Activated naive CD8-positive, alpha-beta T cell treated with anti-CD3 and anti-CD28 coated beads for 36 hours (primary cell): ENCODE measurements at regions not wholly inside any gene's neighbourhood (a gene's known extent, or its start where the extent isn't known, plus 50 kb on each side); places are given as distances from the start of the nearest gene placed in this dataset.
"Not testable (repeated sequence)": the region's sequence is repeated elsewhere in the genome, so short reads cannot be mapped to it uniquely, and the experiment has no call there.

Experiments used
- DNase-seq: peaks from one replicate; pipeline ENCODE4 v3.0.0; 2021
- H3K27ac Mint-ChIP-seq: one replicate; pipeline ENCODE4 v1.8.0; 2022; ENCODE audit warnings: mild to moderate bottlenecking, moderate library complexity, mixed read lengths
- H3K27me3 Mint-ChIP-seq: one replicate; pipeline ENCODE4 v1.8.0; 2022; ENCODE audit warnings: mild to moderate bottlenecking, mixed read lengths
- H3K36me3 Mint-ChIP-seq: one replicate; pipeline ENCODE4 v1.8.0; 2021; ENCODE audit warnings: mild to moderate bottlenecking, mixed read lengths
- H3K4me1 Mint-ChIP-seq: one replicate; pipeline ENCODE4 v1.8.0; 2021; ENCODE audit warnings: mixed read lengths
- H3K4me3 Mint-ChIP-seq: one replicate; pipeline ENCODE4 v1.8.0; 2022; ENCODE audit warnings: mild to moderate bottlenecking, moderate library complexity, mixed read lengths
- H3K9me3 Mint-ChIP-seq: one replicate; pipeline ENCODE4 v1.8.0; 2022; ENCODE audit warnings: mixed read lengths

DNA sequence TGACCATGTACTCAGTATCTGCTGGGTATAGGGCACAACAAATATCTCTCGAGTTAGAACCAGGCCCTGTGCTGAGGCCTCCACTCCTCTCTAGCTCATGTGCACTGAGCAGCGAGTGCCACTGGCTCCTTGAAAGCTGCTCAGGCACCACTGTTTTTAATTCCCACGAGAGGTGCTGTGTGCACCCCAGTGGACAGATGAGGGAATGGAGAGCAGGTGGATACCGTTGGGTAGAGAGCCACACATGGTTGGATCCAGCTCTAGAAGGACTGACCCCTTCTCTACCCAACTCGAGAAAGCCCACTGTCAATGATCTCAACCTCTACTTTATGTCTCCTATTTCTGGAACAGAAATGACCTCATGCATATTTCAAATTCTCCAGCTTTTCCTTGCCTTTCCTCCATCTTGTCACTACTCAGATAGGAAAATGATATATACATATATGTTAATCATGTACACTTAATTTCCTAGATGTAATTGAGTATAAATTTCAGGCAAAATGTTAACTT, 66.6 kb upstream of the SOX11 start:
- H3K4me3 Mint-ChIP-seq, H3K4me1 Mint-ChIP-seq, H3K9me3 Mint-ChIP-seq, H3K27me3 Mint-ChIP-seq, H3K36me3 Mint-ChIP-seq, H3K27ac Mint-ChIP-seq, DNase-seq: not testable (repeated sequence)

DNA sequence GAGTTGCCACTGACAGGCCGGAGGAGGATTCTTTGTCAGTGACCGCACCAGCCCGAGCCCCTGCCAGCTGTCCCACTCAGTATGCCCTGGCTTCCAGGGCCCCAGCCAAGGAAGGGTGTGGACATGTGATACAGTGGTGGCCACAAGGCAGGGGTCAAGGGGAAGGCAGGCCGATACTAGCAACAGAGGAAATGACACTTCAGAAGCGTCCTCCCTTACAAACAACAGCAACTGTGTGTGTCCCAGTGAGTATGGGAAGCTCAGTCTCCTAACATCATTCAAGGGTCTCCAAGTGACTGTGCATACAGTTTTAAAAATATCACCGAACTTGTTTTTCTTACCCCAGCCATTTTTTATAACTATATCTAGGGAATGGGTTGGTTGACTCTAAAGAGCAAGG, 63.7 kb upstream of the SOX11 start:
- H3K36me3 Mint-ChIP-seq, H3K27me3 Mint-ChIP-seq, H3K4me3 Mint-ChIP-seq, DNase-seq, H3K9me3 Mint-ChIP-seq, H3K4me1 Mint-ChIP-seq, H3K27ac Mint-ChIP-seq: not testable (repeated sequence)

DNA sequence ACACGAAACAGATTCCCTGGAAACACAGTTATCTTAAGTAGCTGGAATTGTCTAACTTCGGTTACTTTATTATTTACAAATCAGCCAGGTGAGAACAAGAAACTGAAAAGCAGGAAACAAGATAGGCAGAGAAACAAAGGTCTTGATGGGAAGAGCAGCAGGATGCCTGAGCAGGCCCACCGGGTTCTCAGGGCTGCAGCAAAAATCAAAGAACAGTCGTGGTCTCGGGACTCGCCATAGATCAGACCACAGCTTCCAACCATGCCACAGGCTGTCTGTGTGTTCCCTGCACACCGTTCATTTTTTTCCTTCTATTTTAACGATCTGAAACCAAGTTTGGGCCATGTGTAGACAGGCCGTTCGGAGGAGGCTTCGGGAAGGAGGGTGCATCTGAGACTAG, 62.7 kb upstream of the SOX11 start:
- not testable (repeated sequence) for H3K27ac Mint-ChIP-seq

DNA sequence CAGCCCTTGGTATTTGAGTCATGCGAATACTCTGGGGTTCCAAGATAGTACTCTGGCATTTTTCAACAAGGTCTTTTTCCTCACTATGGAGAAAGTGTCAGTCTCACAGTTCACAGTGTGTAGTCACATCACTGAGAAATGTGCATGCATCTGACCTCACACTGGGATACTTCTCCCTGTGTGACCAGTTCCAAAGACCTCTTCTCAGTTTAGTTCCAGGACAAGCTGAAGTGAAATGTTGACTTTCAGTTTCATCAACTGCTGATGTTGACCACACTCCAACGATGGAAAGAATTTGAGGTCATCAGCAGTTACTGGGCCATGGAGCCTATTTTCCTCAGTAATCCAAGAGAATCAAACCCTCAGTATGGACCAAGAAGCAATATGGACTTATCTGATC, 55.1 kb upstream of the SOX11 start:
- H3K27ac Mint-ChIP-seq, H3K4me3 Mint-ChIP-seq, H3K4me1 Mint-ChIP-seq, H3K27me3 Mint-ChIP-seq, H3K36me3 Mint-ChIP-seq, DNase-seq, H3K9me3 Mint-ChIP-seq: not testable (repeated sequence)

More for the DNA sequence above, 62.7 kb upstream of the SOX11 start:
- not testable (repeated sequence) for H3K9me3 Mint-ChIP-seq, H3K4me3 Mint-ChIP-seq, H3K4me1 Mint-ChIP-seq, H3K27me3 Mint-ChIP-seq, DNase-seq, H3K36me3 Mint-ChIP-seq
